Left ventricle myocardium inferior (tissue), 1 donor: ENCODE measurements at regions not wholly inside any gene's neighbourhood (a gene's known extent, or its start where the extent isn't known, plus 50 kb on each side); places are given as distances from the start of the nearest gene placed in this dataset.
A peak's percentile ranks its signal among the peaks of the same experiment; 100 is the strongest.
"Not testable (repeated sequence)": the region's sequence is repeated elsewhere in the genome, so short reads cannot be mapped to it uniquely, and the experiment has no call there.

Source experiments
- DNase-seq: peaks from one replicate; pipeline ENCODE4 v3.0.0-alpha.2; 2020
- H3K27ac ChIP-seq: fragments of 200-600 bp; replicated peaks from 2 replicates; pipeline ENCODE4 v1.8.0; 2021
- H3K27me3 ChIP-seq: fragments of 200-600 bp; 2 replicates; pipeline ENCODE4 v1.8.0; 2021; ENCODE audit warnings: low read depth
- H3K36me3 ChIP-seq: fragments of 200-600 bp; 2 replicates; pipeline ENCODE4 v1.8.0; 2021
- H3K4me1 ChIP-seq: fragments of 200-600 bp; 2 replicates; pipeline ENCODE4 v1.8.0; 2021
- H3K4me3 ChIP-seq: fragments of 200-600 bp; 2 replicates; pipeline ENCODE4 v1.8.0; 2021; ENCODE audit warnings: mild to moderate bottlenecking, moderate library complexity
- H3K9me3 ChIP-seq: fragments of 200-600 bp; replicated peaks from 2 replicates; pipeline ENCODE4 v1.8.0; 2021
- intact Hi-C: fragments of 100-400 bp; cut with micrococcal nuclease; formaldehyde crosslinking; loops from one replicate; pipeline ENCODE4 v1.11.0; 2022
- TF ChIP-seq, protein P1 (sequence below): fragments of 200-600 bp; IDR thresholded peaks from 2 replicates; pipeline ENCODE4 v1.8.0; 2021; ENCODE audit warnings: antibody characterized with exemption, mild to moderate bottlenecking, borderline replicate concordance
- donor health status: DM: no; HTN: yes; CAD: no; lungs with severe emphysema.

DNA sequence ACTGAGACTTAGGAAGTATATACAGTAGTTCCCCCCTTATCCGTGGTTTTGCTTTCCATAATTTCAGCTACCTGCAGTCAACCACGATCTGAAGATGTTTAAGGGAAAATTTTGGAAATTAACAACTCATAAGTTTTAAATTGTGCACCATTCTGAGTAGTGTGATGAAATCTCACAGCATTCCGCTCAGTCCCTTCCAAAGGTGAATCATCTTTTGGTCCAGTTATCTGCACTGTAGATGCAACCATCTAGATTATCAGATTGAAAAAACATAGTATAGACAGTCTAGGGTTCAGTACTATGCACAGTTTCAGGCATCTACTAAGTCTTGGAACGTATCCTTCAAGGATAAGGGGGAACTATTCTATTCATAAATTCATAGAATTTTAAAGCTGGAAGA lies 109.0 kb downstream of the ANXA3 start:
- Histone ChIP-seq H3K27me3 (no peaks in the 10 kb centered on the region), H3K27ac (no peak overlapping the region), H3K4me1 (peaks cover 46% of the 10 kb centered on the region), H3K4me3 (no peak overlapping the region), H3K9me3 (no peaks in the 10 kb centered on the region), H3K36me3 (no peaks in the 10 kb centered on the region)
- intact Hi-C loops: no loop called here
- no peak for DNase-seq
- TF ChIP-seq, protein P1, sequence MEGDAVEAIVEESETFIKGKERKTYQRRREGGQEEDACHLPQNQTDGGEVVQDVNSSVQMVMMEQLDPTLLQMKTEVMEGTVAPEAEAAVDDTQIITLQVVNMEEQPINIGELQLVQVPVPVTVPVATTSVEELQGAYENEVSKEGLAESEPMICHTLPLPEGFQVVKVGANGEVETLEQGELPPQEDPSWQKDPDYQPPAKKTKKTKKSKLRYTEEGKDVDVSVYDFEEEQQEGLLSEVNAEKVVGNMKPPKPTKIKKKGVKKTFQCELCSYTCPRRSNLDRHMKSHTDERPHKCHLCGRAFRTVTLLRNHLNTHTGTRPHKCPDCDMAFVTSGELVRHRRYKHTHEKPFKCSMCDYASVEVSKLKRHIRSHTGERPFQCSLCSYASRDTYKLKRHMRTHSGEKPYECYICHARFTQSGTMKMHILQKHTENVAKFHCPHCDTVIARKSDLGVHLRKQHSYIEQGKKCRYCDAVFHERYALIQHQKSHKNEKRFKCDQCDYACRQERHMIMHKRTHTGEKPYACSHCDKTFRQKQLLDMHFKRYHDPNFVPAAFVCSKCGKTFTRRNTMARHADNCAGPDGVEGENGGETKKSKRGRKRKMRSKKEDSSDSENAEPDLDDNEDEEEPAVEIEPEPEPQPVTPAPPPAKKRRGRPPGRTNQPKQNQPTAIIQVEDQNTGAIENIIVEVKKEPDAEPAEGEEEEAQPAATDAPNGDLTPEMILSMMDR: no peak

DNA sequence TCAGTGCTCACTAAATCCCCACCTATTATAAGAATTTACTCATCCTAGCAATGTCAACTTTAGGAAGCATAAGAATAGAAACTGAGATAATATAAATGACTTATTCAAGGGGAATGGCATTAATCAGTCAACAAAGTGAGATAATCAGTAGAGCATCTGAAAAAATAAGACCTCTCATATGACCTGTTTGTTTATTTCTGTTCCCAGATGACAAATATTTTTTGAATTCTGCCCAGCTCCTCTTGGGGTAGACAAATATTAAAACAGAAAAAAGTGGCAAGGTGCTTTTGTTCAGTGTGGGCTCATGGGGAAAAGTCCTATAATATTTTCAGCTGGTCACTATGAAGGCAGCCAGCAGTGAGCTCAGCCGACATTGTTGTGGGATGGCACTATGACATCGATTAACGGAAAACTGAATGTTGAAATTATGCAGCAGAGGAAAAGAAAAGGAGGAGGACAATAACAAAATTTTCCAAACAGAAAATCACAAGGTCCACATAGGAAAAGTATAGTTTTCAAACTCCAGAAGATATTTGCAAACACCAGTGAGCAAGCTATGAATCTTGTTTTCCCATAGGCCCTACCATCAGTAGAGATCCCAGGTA lies 109.6 kb downstream of the ANXA3 start:
- H3K27ac ChIP-seq: peak overlapping the region; percentile 73
- H3K36me3 ChIP-seq: no peaks in the 10 kb centered on the region
- no peak for DNase-seq
- no peak overlapping the region for H3K4me3 ChIP-seq
- H3K9me3 ChIP-seq: no peaks in the 10 kb centered on the region
- peaks cover 46% of the 10 kb centered on the region for H3K4me1 ChIP-seq
- intact Hi-C loops: no loop called here
- no peaks in the 10 kb centered on the region for H3K27me3 ChIP-seq
- TF ChIP-seq, protein P1: no peak

DNA sequence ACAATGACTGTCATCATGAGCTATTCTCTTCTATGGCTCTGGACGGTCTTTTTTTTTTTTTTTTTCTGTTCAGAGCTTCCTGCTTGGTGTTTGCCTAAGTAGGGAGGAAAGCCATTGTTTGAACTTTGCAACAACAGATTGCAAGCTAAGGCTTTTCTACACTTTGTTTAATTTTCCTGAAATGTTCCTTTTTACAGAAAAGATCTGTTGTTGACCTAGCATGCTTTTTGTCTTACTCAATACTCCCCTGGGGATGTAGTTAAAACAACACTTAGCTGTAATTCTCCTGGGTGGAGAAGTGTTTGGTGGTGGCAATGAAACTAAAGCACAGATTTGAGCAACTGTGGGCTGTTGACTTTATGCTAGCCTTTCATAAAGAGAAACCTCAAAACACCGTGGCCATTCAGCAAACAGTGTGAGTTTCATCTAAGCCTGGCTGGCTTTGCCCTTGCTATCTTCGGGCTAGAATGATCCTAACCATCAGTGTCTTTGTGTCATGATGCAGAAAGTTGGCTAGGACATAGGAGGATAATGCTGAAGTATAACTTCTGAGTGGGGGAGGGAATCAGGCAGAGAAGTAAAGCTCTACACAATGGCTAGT lies 110.5 kb downstream of the ANXA3 start:
- no peak for DNase-seq

DNA sequence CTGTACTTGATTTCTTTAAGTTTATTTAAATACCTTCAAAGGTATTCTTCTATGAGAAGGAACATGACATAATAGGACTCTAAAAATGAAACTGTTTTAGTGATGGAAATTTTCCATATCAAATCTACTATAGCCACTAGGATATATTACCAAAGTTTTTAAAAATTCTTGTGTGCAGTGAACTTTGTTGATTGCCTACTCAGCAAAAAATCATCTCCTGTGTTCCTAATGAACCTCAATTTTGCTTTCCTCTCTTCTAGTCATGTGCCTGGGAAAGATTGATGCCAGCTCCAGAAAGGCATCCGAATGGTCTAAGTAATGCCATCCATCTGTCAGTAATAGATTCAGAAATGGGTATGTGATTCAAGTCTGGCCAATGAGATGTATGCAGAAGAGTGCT lies 111.1 kb downstream of the ANXA3 start:
- Histone ChIP-seq H3K27me3 (no peaks in the 10 kb centered on the region), H3K36me3 (no peaks in the 10 kb centered on the region), H3K4me1 (peaks cover 43% of the 10 kb centered on the region), H3K4me3 (no peak overlapping the region), H3K27ac (peak overlapping the region; percentile 73), H3K9me3 (no peaks in the 10 kb centered on the region)
- TF ChIP-seq, protein P1: no peak
- intact Hi-C loops: no loop called here
- no peak for DNase-seq

More for the DNA sequence above, 110.5 kb downstream of the ANXA3 start:
- no peaks in the 10 kb centered on the region for H3K27me3 ChIP-seq
- H3K4me3 ChIP-seq: peak overlapping the region; percentile 12
- H3K4me1 ChIP-seq: peaks cover 43% of the 10 kb centered on the region
- H3K36me3 ChIP-seq: no peaks in the 10 kb centered on the region
- no peaks in the 10 kb centered on the region for H3K9me3 ChIP-seq
- TF ChIP-seq, protein P1: no peak
- peak overlapping the region; percentile 73 for H3K27ac ChIP-seq
- intact Hi-C loops: no loop called here

GRCh38 chr4:78664296-78664695 lies 111.9 kb upstream of the BMP2K start:
- H3K36me3 ChIP-seq, intact Hi-C loops: not testable (repeated sequence)

DNA sequence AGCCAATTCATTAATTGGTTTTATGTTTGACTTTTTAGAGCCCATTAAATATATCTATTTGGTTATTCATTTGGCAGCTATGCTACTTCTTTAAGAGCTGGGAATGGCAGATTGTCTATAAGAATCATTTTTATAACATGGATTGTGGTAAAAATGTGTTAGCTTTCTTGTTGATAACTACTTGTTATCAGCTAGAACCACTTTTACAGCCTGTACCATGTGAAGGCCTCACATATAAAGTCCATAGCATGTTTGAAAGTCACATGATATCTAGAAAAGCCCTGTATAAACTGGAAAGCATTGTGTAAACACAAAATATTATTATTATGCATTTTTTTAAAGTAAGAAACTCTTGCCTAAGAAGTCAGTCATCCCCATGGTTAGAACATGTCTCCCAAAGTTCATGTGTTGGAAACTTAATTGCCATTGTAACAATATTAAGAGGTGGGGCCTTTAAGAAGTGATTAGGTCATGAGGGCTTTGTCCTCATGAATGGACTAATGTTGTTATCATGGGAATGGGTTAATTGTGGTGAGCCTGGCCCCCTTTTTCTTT lies 110.9 kb upstream of the BMP2K start:
- no peak for DNase-seq
- H3K27ac ChIP-seq: no peak overlapping the region
- TF ChIP-seq, protein P1: no peak
- H3K4me1 ChIP-seq: peaks cover 46% of the 10 kb centered on the region
- intact Hi-C loops: no loop called here
- no peaks in the 10 kb centered on the region for H3K9me3 ChIP-seq
- H3K4me3 ChIP-seq: no peak overlapping the region
- H3K27me3 ChIP-seq: no peaks in the 10 kb centered on the region
- H3K36me3 ChIP-seq: no peaks in the 10 kb centered on the region

More at GRCh38 chr4:78664296-78664695, 111.9 kb upstream of the BMP2K start:
- H3K27ac ChIP-seq, H3K27me3 ChIP-seq, H3K4me3 ChIP-seq, H3K9me3 ChIP-seq, DNase-seq: not testable (repeated sequence)
- peaks cover 46% of the 10 kb centered on the region for H3K4me1 ChIP-seq
